22Rv1 (cell line): ENCODE measurements at regions not wholly inside any gene's neighbourhood (a gene's known extent, or its start where the extent isn't known, plus 50 kb on each side); places are given as distances from the start of the nearest gene placed in this dataset.

Experiments used
- H3K27ac ChIP-seq: fragments of 450-650 bp; 2 replicates; pipeline ENCODE4 v1.5.1; 2017
- CTCF ChIP-seq: fragments of 450-650 bp; IDR thresholded peaks from 2 replicates; pipeline ENCODE4 v1.5.1; 2017; ENCODE audit warnings: mild to moderate bottlenecking
- ZFX ChIP-seq: fragments of 450-650 bp; IDR thresholded peaks from 2 replicates; pipeline ENCODE4 v1.6.1; 2017; ENCODE audit warnings: antibody characterized with exemption, borderline replicate concordance

DNA sequence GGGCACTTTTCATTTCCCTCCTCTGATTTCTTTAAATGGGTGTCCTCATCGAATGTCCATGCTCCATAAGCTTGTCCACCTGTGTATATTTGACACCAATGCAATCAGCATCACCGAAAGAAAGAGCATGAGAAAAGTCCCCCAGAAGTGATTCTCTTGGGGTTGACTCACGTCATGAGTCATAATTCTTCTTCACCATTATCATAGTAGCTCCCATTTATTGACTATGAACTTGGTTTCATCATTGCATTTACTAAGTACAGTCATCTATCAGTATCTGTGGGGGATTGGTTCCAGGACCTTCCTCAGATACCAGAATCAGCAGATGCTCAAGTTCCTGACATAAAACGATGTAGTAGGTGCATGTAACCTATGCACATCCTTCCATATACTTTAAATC is 372.5 kb upstream of the CFAP20DC start:
- TF ChIP-seq CTCF (no peak), ZFX (no peak)

GRCh38 chr3:59418836-59419235 is 369.0 kb upstream of the CFAP20DC start:
- no peak overlapping the region for H3K27ac ChIP-seq
- TF ChIP-seq CTCF, result no peak
- TF ChIP-seq ZFX, result no peak

More for the DNA sequence above, 372.5 kb upstream of the CFAP20DC start:
- H3K27ac ChIP-seq, result no peak overlapping the region

DNA sequence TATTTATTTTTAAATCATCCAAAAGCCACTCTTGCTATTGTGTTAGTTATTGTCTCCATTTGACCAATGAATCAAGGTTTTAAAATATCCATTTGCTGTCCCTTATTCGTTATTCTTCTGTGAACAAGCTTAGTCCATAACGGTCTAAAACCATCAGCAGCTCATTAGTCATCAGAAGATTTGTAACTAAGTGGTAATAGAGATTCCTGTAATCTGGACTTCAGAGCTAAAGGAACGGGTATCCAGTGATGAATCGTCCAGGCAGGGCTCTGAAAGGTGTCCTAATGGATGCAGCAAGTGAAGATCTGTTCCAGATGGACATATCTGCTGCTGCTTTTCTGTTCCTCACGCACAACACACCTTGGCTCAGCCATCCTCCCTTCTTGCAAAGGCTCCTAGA is 362.7 kb upstream of the CFAP20DC start:
- TF ChIP-seq ZFX (no peak), CTCF (no peak)
- H3K27ac ChIP-seq, result no peak overlapping the region

DNA sequence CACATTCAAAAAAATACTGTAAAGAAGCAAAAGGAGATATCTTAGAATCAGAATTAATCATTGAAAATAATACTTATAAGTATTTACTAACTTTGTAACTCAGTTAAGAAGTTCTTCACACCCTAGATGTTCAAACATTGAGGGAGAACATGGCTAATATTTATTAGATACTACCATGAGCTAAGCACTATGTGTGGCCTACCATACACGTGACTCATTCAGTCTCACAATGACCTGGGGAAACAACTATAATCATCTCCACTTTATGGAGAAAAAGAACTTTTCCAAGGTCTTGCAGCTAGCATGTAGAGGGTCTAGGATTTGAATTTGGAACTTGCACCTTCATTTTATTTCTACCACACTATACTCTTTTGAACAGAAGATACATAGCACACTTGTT is 361.9 kb upstream of the CFAP20DC start:
- TF ChIP-seq CTCF (no peak), ZFX (no peak)
- H3K27ac ChIP-seq, result no peak overlapping the region

GRCh38 chr3:59411186-59411585 is 361.4 kb upstream of the CFAP20DC start:
- no peak overlapping the region for H3K27ac ChIP-seq
- TF ChIP-seq ZFX, result no peak
- TF ChIP-seq CTCF, result no peak

DNA sequence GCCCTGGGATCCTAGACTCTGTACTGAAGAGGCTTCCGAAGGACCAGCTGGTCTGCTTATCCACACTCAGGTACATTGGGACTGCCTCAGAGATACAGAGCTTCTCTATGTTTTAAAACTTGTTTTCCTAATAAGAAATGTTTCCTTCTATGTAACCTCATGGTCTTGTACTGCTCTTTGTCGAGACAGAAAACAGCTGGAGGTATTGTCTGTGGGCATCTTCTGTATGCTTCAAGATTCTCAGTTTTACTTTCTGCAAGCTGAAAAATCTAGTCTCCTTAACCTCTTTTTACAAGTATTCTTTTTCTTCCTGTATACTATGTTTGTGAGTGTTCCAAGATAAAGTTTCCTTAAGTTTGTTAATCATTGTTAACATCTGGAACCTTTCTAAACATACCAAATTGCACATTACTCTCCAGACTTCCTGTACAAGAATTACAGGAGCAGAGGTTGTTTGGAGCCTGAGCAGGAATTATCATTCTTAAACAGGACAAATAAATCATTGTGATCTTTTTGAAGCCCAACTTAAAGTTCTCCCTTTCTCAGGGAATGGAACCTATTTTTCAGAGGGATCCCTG is 358.3 kb upstream of the CFAP20DC start:
- no peak overlapping the region for H3K27ac ChIP-seq

GRCh38 chr3:59407425-59407824 is 357.6 kb upstream of the CFAP20DC start:
- no peak for TF ChIP-seq ZFX
- TF ChIP-seq CTCF, result no peak
- H3K27ac ChIP-seq, result no peak overlapping the region

More for the DNA sequence above, 358.3 kb upstream of the CFAP20DC start:
- TF ChIP-seq CTCF, result no peak
- no peak for TF ChIP-seq ZFX
